ENCODE measurements at regions not wholly inside any gene's neighbourhood (a gene's known extent, or its start where the extent isn't known, plus 50 kb on each side); places are given as distances from the start of the nearest gene placed in this dataset.
"Not testable (repeated sequence)": the region's sequence is repeated elsewhere in the genome, so short reads cannot be mapped to it uniquely, and the experiment has no call there.

DNA sequence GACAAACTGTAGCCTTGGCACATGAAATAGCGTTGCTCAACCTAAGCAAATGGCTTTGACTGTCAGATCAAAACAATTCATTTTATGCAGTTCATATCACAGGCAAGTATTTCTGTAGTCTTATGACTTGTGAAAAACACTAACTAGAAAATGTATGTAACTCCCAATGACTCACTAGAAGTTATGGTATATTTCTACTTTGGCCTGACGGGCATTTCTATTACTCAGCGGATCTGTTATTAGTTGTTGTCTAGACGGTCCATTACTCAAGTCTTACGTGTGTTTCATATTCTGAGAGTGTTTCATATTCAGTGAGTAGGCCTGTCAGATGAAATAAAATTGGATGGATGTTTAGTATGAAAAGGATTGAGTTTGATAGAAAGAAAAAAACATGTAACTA is 880.9 kb downstream of the PRIM2 start (continued):
- TF ChIP-seq, protein P1, sequence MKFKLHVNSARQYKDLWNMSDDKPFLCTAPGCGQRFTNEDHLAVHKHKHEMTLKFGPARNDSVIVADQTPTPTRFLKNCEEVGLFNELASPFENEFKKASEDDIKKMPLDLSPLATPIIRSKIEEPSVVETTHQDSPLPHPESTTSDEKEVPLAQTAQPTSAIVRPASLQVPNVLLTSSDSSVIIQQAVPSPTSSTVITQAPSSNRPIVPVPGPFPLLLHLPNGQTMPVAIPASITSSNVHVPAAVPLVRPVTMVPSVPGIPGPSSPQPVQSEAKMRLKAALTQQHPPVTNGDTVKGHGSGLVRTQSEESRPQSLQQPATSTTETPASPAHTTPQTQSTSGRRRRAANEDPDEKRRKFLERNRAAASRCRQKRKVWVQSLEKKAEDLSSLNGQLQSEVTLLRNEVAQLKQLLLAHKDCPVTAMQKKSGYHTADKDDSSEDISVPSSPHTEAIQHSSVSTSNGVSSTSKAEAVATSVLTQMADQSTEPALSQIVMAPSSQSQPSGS (IDR thresholded peaks at IDR 0.05; ENCODE audit: low read length), result no peak
- TF ChIP-seq CHD2 (IDR thresholded peaks at IDR 0.05; ENCODE audit: low read length) (no peak), SRF (IDR thresholded peaks at IDR 0.05; ENCODE audit: low read depth, low read length) (no peak), JUND (IDR thresholded peaks at IDR 0.05; ENCODE audit: low read length) (no peak)

DNA sequence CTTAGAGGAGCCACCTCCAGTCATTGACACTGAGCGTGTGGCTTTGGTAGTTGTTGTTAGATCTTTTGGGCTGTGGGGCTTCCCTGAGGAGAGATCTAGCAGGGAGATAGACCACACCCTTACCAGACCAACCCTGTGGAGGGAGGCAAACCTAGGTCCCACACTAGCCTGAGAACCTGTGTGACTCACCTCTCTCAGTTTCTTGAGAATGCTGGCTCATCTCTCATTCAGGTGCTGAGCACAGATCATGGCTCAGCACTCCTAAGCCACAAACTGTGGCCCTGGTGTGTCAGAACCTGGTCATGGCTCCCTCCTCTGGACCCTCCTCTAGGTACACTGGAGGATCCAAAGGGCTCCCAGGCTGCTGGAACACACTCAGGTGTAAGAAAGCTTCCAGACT is 919.7 kb downstream of the PRIM2 start:
- H3K4me2 ChIP-seq (ENCODE audit: insufficient read depth in 1 of 2, low read depth in 2 of 2, low read length in 2 of 2); H3K36me3 ChIP-seq (ENCODE audit: control insufficient read depth in 2 of 4, insufficient read depth in 4 of 4, low read length in 3 of 4); FAIRE-seq; H2AFZ ChIP-seq (ENCODE audit: low read length); H3K23ac ChIP-seq (ENCODE audit: insufficient read length); H3K56ac ChIP-seq (replicated peaks; ENCODE audit: insufficient read length, low read depth, low read length); H4K5ac ChIP-seq (ENCODE audit: insufficient read length, low read depth, low read length); H3K79me1 ChIP-seq (ENCODE audit: low read depth, low read length); H4K91ac ChIP-seq (replicated peaks; ENCODE audit: insufficient read length, low read length); H3K27me3 ChIP-seq (replicated peaks in 1 of 4; ENCODE audit: control insufficient read depth in 3 of 4, extremely low read depth in 1 of 4, insufficient read depth in 3 of 4, low read length in 3 of 4); H3K79me2 ChIP-seq (ENCODE audit: control insufficient read depth in 1 of 2, insufficient read depth in 2 of 2, low read length in 2 of 2); H4K8ac ChIP-seq (ENCODE audit: extremely low read depth, insufficient read depth, low read length); H3K4ac ChIP-seq (replicated peaks; ENCODE audit: insufficient read length, low read depth, low read length); H2BK15ac ChIP-seq (ENCODE audit: low read length); H2BK20ac ChIP-seq (ENCODE audit: low read length); H3K14ac ChIP-seq (ENCODE audit: insufficient read length); CTCF ChIA-PET (ENCODE audit: partially characterized antibody); POLR2A ChIA-PET (ENCODE audit: partially characterized antibody); DNase-seq (ENCODE audit: low read depth in 1 of 2, low spot score in 2 of 2); H2AK5ac ChIP-seq (ENCODE audit: low read depth, low read length); H3K9ac ChIP-seq (replicated peaks in 1 of 4; ENCODE audit: extremely low read depth in 1 of 4, low read depth in 3 of 4, low read length in 3 of 4); H3K4me1 ChIP-seq (replicated peaks in 1 of 4; ENCODE audit: control insufficient read depth in 3 of 4, insufficient read depth in 4 of 4, low read length in 3 of 4); H2BK120ac ChIP-seq (replicated peaks; ENCODE audit: low read depth, low read length); H3K18ac ChIP-seq (ENCODE audit: extremely low read depth, low read length); H3K23me2 ChIP-seq (ENCODE audit: low read depth, low read length); H2BK5ac ChIP-seq (ENCODE audit: low read depth, low read length); H3K27ac ChIP-seq (ENCODE audit: low read depth, low read length); H3K4me3 ChIP-seq (ENCODE audit: extremely low read depth in 1 of 4, insufficient read depth in 2 of 4, low read depth in 3 of 4, low read length in 4 of 4); H2BK12ac ChIP-seq (ENCODE audit: low read depth, low read length); H4K20me1 ChIP-seq (replicated peaks in 1 of 2; ENCODE audit: control insufficient read depth in 1 of 2, insufficient read depth in 2 of 2, low read length in 2 of 2): not testable (repeated sequence)
- 92% methylated on average over 1 of the region's 1 CpG; no CpG with 5 or more reads in 1 of the 2 experiments for WGBS, 2 experiments (ENCODE audit: extremely low coverage in 1 of 2, insufficient coverage in 1 of 2, insufficient read length in 1 of 2, insufficient replicate concordance in 2 of 2, low coverage in 1 of 2, low lambda C conversion rate in 2 of 2, missing lambda C conversion rate in 1 of 2)
- H3K9me3 ChIP-seq (ENCODE audit: insufficient read depth in 2 of 2, low read depth in 1 of 2, low read length in 1 of 2), result peaks cover 36 to 45% of the 10 kb centered on the region in 2 experiments
